HG03039 (cell line): ENCODE measurements at regions not wholly inside any gene's neighbourhood (a gene's known extent, or its start where the extent isn't known, plus 50 kb on each side); places are given as distances from the start of the nearest gene placed in this dataset.
"Not testable (repeated sequence)": the region's sequence is repeated elsewhere in the genome, so short reads cannot be mapped to it uniquely, and the experiment has no call there.

Experiments
- ATAC-seq: cut with Tn5 transposase; IDR thresholded peaks from one replicate; pipeline ENCODE4 v1.9.1; 2021; ENCODE audit warnings: mild to moderate bottlenecking, moderate library complexity; ENCODE audit not compliant: unreplicated experiment

DNA sequence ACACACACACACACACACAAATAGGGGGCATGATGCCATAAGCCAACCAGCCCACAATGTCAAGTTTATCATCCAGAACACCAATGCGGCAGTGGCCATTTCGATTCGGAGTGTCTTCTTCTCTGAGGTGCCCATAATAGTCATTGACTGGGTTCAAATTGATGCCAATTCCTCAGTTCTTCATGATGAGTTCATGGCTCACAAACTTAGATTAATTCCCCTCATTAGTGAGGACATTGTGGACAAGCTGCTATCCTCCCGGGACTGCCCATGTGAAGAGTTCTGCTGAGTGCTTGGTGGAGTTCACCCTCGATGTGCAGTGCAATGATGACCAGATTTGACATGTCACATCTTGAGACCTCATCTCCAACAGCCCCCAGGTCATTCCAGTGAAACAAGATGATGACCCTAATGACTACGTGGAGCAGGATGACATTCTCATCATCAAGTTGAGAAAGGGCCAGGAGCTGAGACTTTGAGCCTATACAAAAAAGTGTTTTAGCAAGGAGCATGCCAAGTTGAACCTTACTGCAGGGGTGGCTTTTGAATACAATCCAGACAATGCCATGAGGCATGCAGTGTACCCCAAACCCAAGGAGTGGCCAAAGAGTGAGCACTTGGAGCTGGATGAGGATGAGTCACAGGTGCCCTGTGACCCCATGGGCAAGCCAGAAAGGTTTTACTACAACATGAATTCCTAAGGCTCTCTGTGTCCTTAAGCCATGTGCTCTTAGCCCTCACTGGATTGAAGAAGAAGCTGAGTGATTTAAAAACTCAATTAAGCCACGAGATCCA lies 211.6 kb upstream of the SAMSN1 start:
- ATAC-seq, result no peak

DNA sequence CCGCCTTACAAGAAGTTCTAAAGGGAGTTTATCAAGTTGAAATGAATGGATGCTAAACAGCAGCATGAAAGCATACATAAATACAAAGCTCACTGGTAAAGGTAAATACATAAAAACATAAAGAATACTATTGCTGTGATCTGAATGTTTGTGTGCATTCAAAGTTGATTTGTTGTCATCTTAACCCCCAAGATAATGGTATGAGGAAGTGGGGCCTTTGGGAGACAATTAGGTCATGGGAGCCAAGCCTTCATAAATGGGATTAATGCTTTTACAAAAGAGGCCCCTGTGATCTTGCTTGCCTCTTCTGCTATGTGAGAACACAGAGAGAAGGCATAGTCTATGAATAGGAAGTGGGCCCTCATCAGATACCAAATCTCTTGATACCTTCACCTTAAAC lies 209.0 kb upstream of the SAMSN1 start:
- no peak for ATAC-seq

DNA sequence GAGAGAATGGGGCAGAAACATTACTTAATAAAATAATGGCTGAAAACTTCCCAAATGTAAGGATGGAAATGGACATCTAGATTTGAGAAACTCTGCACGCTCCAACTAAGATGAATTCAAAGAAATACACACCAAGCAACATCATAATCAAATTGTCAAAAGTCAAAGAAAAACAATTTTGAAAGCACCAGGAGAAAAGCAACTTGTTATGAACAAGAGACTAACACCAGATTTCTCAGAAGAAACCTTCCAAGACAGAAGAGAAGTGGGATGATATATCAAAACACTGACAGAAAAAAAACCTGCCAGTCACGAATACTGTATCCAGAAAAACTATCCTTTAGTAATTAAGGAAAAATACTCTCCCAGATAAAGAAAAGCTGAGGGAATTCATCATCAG lies 208.6 kb upstream of the SAMSN1 start:
- ATAC-seq, result no peak

DNA sequence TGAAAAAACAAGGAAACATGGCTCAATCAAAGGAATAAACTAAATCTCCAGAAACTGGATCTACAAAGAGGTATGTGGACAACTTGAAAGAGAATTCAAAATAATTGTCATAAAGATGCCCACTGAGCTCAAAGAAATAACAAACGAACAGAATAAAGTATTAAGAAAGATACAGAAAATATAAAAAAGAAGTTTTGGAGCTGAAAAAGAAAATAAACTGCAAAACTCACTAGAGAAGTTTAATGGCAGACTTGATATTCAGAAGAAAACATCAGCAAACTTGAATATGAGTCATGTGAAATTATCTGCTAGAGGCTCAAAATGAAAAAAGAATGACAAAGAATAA lies 208.1 kb upstream of the SAMSN1 start:
- ATAC-seq, result no peak

DNA sequence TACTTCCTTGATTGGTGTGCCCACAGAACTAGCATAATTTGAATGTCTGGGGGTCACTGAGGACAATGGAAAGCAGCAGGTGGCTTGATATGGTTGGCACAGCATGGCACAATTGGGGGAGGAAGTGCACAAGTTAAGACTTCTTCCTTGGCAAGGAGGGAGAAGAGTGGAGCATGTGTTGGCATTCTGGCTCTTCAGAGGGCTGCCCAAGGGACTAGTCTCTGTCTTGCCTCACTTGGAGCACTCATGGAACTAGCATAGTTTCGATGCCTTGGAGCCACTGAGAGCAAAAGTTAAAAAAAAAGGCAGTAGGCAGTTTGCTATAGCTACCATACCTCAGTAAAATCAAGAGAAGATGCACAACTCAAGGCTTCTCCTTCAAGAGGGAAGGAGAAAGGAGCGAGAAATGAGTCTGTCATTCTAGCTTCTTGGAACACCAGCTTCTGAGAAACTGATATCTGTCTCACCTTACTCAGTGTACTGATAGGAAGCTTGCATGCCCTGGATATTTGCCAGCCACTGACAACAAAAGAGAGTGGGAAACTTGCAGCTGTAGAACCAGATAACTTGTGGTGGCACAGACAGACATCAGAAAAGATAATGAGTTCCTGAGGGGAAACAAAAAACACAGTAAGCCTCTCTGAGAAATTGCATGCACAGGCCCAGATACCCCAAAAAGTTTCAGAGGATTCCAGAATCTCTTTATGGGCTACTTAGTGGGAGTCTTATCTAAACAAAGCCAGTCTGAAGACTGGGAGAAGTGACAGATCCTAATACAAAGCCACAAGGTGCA lies 207.5 kb upstream of the SAMSN1 start:
- ATAC-seq, result no peak

DNA sequence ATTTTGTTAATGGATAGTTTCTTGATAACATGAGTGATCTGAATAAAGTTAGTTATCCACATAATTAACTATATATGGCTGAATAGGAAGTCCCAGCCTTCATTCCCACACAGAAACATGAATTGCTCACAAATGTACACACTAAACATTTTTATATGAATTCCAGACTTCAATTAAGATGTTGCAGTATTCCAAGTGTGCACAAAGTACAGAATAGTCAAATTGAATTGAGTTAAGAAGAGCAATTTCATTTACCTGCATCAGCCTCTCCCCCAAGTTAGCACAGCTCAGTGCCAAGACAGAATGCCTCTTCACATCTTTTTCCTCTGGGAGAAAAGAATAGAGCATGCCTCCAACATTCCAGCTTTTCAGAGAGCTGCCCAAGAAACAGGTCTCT lies 207.0 kb upstream of the SAMSN1 start:
- ATAC-seq, result no peak

DNA sequence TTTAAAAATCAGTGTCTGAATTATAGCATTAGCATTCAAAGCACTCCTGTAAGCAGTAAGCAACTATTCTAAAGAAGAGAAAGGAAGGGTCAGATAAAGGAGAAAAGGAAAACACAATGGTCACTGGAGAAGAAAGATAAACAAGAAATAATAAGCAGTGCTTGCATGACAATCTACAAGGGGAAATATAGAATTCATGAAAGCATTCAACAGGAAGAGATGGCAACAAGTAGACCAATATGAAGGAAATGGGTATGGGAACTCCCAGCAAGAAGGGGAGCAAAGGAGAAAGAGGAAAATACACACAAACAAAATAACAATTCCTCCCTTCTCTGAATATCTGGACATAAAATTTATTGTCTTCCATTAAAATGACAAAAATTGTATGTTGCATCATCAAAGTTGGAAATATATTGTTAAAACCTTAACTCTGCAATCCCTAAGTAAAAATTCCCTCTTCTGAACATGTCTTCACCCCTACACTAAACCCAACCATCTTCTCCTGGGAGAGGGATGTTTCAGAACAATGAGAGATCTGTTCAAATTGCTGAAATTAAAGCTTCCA lies 206.3 kb upstream of the SAMSN1 start:
- ATAC-seq, result no peak

DNA sequence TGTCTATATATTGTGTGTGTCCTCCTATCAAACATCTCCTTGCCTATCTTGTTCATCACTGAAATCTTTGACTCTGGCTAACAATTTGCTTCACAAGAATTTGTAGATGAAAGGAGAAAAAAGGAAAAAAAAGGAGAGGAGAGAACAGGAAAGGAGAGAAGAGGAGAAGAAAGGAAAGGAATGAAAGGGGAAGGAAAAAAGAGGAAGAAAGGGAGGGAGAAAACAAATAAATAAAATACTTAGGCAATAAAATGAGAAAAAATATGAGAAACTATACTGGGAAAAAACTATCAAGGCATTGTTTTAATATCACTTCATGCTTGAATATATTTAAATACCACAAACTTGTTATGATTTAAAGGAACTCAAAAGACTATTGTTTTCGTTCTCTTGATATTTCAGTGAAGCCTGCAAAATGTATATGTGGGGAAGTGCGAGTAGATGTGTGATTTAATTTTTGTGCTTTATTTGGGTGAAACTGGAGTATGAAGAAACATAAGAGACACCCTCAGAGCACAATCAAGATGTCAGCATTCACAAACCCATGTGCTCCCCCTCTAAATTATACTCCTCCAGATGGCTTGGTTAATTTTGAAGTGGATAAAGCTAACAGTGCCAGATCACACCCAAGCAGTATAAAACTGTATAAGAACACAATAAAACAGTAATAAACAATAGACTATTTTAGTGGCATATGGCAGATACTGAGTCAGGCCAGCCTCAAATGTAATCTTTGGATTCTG lies 205.7 kb upstream of the SAMSN1 start:
- no peak for ATAC-seq

DNA sequence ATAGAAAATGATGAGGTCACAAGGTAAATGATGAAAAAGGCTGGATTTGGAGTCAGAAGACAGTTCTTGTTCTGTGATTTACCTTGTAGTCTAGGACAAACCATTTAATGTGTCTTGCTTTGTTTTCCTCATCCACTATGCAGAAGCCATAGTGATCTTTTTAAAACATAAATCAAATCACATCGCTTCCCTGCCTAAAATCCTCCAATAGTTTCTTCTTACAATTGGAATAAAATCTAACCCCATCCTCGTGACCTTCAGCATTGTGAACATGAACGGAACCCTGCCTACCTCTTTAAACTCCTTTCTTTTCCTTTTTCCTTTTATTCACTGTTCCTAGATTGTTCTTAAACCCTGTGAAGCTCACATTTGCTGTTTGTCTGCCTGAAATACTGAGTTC lies 204.9 kb upstream of the SAMSN1 start:
- ATAC-seq, result no peak

DNA sequence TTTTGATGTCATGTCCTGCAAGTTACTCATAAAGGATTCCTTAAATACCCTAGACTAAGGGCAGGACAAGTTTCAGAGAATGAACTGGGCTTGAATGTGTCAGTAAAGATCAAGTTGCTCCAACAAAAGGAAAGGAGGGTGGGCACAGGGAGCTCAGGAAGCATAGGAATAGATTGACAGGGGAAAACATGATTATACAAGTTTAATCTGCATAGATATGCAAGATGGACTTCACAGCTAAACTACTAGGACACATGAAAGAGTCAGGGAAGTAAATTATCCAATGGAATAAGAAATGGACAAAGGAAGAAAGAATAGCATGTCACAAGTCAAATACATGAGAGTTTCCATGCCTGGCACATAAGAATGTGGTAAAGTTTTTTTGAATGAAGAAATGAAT lies 203.9 kb upstream of the SAMSN1 start:
- no peak for ATAC-seq

DNA sequence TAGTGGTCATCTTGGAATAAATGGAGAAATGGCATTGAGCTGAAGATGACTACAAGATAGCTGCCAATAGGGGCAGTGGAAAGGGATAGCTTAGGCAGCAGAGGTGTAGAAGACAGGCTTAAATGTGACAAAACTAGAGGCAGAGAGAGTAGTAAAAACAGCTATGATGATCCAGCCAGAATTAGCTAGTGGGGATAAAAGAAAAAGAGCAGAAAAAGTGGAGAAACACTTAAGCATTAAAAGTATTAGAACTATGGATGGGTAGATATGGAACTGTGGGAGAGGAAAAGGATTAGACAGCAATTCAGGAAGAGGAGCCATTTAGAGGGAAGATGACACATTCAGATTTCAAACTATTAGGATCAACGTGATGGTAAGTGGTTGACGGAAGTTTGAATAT lies 202.5 kb upstream of the SAMSN1 start:
- ATAC-seq, result no peak

DNA sequence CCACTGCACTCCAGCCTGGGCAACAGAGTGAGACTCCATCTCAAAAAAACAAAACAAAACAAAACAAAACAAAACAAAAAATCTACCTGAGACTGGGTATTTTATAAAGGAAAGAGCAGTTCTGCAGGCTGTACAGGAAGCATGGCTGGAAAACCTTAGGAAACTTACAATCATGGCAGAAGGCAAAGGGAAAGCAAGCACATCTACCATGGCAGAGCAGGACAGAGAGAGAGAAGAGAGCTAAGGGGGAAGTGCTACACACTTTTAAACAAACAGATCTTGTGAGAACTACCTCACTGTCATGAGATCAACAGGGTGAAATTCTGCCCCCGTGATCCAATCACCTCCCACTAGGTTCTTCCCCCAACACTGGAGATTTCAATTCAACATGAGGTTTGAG lies 198.3 kb upstream of the SAMSN1 start:
- ATAC-seq, result no peak

DNA sequence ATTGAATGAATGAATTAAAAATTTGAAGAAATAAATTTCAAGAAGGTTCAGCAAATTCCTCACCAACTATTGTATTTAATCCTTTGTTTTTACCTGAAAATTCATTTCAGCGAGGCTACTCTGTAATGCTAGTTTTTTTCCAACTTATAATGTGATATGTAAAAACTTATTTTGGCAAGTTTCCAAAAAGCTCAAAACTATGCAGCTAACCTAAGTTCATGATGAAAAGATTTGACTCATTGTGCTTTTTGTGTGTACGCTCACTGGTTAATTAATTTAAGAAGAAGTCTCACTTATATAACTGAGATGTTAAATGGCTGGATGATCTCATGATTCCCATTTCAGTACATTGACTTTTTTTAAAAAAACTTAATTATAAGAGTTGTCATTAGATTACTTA lies 196.0 kb upstream of the SAMSN1 start:
- ATAC-seq, result no peak

DNA sequence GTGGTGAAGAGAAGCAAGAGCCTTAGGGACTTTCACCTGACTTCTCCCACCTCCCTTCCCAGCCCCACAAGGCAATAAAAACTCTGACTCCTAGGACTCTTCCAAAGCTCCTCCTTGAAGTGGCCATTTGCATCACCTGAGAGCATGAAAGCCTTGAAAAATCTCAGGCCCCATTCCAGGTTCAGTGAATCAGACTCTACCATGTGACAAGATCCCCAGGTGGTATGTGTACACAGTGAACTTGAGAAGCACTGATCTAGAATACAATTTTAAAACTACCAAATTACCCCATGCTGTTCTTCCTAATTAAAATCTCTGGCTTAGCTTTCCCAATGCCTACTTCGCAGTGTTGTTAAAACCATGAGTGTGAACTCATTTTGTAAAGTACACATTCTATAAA lies 195.1 kb upstream of the SAMSN1 start:
- ATAC-seq, result no peak

DNA sequence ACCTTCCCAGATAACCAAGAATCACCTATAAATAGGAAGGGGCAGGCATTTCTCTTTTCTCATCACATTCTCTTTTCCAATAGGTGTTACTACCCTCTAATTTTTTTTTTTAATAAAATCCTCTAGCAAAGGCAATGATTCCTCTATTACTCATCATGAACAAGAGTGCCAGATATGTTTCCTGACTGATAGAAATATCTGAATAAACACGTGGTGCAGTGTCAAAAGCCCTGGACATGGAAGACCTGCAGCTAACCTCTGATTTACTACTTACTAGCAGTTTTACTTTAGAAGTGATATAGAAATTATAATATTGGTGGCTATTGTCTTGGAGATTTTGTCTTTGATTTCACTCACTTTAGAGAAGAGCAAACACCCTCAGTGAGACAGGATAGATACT lies 194.6 kb upstream of the SAMSN1 start:
- no peak for ATAC-seq

DNA sequence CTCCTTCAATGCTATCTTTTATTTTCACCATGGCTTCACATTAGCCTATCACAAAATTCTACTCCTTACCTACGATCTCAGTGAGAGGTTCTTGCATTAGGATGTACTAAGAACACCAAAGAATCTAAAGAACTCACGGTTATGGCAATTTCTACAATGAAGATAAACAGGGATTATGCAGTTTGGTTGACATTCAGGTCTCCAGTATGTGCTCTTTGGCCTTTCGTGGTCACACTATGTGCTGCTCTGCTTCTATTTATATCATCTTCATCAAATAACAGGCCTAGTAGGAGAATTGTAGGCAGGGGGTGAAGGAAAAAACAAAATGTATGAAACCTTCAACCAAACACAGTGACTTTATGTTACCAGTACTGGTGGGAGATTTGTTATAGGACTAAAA lies 194.0 kb upstream of the SAMSN1 start:
- no peak for ATAC-seq

DNA sequence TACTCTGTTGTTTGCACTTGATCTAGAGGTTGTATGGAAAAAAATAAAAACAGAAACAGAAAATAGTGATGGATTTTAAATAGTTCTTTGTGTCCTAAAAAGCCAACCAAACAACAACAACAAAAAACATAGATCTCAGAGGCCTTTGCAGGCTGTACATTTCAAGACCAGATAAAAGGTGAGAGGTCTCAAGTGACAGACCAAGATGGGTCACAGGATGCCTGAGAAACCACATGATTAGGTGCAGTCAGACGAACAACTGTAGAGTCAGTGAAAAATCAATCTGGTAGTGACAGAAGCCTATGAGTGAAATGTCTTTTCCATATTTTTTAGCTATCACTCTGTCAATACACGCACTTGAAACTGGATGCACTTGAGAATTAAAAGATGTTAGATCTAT lies 193.5 kb upstream of the SAMSN1 start:
- no peak for ATAC-seq

DNA sequence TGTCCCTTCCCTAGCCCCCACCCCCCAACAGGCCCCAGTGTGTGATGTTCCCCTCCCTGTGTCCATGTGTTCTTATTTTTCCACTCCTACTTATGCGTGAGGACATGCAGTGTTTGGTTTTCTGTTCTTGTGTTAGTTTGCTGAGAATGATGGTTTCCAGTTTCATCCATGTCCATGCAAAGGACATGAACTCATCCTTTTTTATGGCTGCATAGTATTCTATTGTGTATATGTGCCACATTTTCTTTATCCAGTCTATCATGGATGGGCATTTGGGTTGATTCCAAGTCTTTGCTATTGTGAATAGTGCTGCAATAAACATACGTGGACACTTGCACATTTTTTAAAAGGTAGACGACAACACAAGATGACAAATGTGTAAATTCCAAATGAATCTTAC lies 192.5 kb upstream of the SAMSN1 start:
- ATAC-seq, result not testable (repeated sequence)

DNA sequence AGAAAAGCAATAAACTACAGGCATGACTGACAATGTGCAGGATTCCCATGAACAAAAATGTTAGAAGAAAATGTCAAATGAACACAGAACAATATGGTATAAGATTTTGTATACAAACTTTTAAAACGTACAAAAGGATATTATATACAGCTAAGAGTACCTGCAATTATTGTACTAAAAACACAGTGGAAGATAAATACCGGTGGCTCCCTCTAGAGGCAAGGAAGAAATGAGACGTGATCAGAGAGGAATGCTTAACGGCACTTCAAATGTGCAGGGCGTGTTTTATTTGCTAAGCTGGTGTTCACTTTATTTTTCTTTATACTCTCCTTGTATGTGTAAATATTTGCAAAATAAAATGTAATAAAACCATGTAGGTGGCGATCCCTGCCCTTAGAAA lies 191.8 kb upstream of the SAMSN1 start:
- no peak for ATAC-seq

DNA sequence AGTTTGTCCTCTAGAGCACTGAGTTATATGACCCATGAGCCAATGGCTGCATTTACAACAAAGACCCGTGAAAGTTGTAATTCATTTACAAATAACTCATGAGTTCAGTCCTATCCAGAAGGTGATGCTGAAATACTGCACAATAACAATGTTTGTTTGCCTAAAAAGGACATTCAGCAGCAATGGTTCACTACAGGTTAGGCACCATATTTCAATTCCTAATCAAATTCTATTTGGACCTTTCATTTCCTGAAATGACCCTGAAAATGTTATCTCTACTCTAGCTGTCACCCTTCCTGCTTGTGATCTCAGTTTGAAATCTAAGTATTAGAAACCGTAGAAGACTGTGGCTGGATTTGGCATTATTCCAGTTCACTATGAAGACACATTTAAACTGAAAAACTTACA lies 191.2 kb upstream of the SAMSN1 start:
- ATAC-seq, result no peak

DNA sequence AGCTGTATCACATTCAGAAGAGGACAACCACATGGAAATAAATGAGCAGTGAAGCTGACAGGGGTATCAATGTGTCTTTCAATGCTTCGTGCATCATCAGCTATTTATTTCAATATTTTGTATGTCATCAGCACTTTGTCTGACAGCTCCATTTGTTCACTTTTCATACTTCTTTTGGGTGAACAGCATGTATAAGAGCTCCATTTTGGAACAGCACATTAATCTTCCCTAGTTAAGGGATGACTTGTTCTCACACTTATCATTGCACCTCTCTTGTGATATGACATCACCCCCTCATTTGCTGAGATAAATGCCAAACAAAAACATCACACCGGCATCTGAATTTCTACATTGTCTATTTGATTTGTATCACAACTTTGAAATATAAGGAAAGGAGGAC lies 190.6 kb upstream of the SAMSN1 start:
- no peak for ATAC-seq

DNA sequence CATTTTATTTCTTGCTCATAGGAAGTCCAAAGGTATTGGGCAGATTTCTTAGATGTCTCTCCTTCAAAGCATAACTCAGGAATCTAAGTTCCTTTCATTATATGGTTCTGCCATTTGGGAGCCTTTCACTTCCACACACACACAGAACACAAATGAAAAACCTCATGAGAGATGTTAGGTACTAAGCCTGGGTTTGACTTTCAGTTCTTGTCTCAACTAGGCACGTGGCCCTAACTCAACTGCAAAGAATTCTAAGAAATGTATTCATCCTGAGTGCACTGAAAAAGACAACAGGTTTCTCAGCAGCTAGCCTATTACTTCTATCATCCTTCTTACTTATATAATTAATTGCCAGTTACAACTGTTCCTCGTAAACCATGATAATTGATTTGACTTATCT lies 190.0 kb upstream of the SAMSN1 start:
- peak; percentile 74 for ATAC-seq
